Mucosa of stomach (tissue), 1 donor: ENCODE measurements at regions not wholly inside any gene's neighbourhood (a gene's known extent, or its start where the extent isn't known, plus 50 kb on each side); places are given as distances from the start of the nearest gene placed in this dataset.

ENCODE experiments used
- H3K27me3 ChIP-seq: one replicate; pipeline ENCODE4 v1.7.0; 2013; ENCODE audit warnings: mild to moderate bottlenecking, low read length; ENCODE audit not compliant: control insufficient read depth, insufficient read depth
- H3K36me3 ChIP-seq: one replicate; pipeline ENCODE4 v1.7.0; 2013; ENCODE audit warnings: low read length; ENCODE audit not compliant: control insufficient read depth, insufficient read depth
- H3K4me1 ChIP-seq: one replicate; pipeline ENCODE4 v1.7.0; 2013; ENCODE audit warnings: mild to moderate bottlenecking, low read length; ENCODE audit not compliant: control insufficient read depth, insufficient read depth
- H3K4me3 ChIP-seq: one replicate; pipeline ENCODE4 v1.7.0; 2013; ENCODE audit warnings: low read length
- H3K9ac ChIP-seq: one replicate; pipeline ENCODE4 v1.7.0; 2013; ENCODE audit warnings: mild to moderate bottlenecking, low read length, moderate library complexity
- H3K9me3 ChIP-seq: one replicate; pipeline ENCODE4 v1.7.0; 2013; ENCODE audit warnings: mild to moderate bottlenecking, low read length, moderate library complexity; ENCODE audit not compliant: control insufficient read depth
- donor health status: Pancreatic carcinoma.

DNA sequence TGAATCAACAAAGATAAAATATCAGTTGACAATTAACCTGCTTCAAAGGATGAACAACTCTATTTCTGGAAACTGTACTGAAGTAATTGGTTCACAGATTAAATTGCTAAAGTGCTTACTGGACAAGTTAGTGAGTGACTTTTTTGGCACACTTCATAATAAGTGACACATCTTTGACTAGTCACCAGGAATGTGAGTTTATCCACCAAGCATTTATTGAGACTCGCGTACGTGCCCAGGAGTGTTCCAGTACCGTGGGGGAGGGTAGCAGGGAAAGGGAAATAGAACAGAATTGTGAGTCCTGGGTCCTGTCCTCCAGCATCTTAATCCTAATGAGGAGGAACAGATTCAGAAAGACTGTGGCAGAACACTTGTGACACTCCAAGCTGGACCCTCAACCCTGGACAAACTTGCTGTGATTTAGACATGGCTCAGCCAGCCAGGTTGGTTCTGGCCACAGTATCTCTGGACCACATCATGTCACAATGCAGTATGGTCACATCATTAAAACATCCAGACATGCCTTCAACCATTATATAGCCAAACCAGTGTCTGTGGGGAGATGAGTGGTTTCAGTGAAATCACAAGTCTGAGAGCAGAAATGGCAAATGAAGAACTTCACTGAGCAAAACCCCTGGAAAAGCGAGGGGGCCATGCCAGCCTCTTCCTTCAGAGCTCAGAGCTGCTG, 623.1 kb downstream of the BNC2 start:
- Histone ChIP-seq H3K9me3 (no peaks in the 10 kb centered on the region), H3K36me3 (no peaks in the 10 kb centered on the region), H3K4me1 (no peaks in the 10 kb centered on the region), H3K9ac (no peak overlapping the region), H3K27me3 (no peaks in the 10 kb centered on the region), H3K4me3 (no peak overlapping the region)

DNA sequence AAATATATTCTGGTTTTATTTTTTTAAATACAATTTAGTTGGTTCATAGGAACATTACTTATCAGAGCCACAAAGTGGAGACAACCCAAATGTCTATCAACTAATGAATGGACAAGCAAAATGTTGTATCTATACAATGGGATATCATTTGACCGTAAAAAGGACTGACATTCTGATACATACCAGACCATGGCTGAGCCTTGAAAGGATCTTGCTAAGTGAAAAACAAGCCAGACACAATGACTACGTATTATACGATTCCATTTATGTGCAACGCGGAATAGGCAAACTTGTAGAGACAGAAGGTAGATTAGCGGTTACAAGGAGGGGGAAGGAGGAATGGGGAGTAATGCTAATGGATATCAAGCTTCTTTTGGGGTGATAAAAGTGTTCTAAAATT, 621.6 kb downstream of the BNC2 start:
- Histone ChIP-seq H3K9ac (no peak overlapping the region), H3K4me1 (no peaks in the 10 kb centered on the region), H3K9me3 (no peaks in the 10 kb centered on the region), H3K4me3 (no peak overlapping the region), H3K36me3 (no peaks in the 10 kb centered on the region), H3K27me3 (no peaks in the 10 kb centered on the region)

DNA sequence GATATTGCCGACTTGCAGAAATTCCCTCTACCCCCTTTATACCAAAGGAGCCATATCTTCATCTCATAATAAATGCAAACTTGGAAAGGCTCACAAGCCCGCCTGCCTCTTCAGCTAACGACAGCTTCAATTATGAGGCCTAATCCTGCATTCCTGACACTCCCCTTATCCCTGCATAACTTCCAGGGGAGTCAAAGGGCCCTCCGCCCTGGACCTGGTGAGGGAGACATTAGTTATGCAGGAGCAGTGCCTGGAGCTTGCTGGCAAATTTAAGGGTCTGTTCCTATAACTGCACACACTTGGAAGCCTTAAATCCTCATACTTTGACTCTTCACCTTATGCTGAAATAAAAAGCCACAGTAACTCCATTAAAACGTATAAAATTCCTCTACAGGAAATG, 617.9 kb downstream of the BNC2 start:
- Histone ChIP-seq H3K36me3 (no peaks in the 10 kb centered on the region), H3K27me3 (no peaks in the 10 kb centered on the region), H3K4me1 (no peaks in the 10 kb centered on the region), H3K9me3 (no peaks in the 10 kb centered on the region), H3K9ac (no peak overlapping the region), H3K4me3 (no peak overlapping the region)

DNA sequence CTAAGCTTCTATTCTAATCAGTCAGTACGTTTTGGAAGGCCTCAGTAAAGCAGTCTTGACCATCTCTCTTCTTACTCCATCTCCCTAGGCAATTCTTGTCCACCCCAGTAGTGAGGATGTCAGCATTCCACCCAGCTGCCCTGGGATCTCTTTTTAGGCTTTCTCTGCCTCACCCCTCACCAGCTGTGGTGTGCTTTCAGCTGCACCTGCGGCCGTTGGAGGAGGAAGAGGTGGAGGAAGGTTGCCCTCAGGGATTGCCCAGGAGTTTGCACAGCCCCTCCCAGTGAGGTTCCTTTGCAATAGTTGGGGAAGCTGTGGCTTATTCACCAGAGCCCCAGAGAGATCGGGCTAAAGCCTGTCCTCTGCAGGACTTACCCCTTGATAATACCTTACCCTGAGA, 615.8 kb downstream of the BNC2 start:
- Histone ChIP-seq H3K36me3 (no peaks in the 10 kb centered on the region), H3K9ac (no peak overlapping the region), H3K4me1 (no peaks in the 10 kb centered on the region), H3K27me3 (no peaks in the 10 kb centered on the region), H3K4me3 (no peak overlapping the region), H3K9me3 (no peaks in the 10 kb centered on the region)

DNA sequence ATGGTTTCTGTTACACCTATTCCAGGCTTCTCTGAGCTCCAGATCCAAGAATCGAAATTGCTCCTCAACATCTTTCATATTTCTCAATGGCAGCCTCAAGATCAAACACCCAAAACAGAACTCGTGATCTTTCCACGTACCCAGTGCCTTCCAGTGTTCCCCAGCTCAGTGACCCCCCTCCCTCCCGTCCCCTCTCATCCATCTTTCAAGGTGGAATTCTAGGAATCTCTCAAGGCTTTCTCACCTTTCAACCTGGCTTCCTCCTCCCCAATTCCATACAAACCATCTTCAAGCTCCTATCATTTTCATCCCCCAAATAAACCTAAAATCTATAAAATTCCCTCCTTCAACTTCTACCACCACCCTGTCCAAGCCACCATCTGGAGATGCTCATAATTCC, 615.3 kb downstream of the BNC2 start:
- no peak overlapping the region for H3K4me3 ChIP-seq
- H3K9ac ChIP-seq: no peak overlapping the region
- no peaks in the 10 kb centered on the region for H3K4me1 ChIP-seq
- H3K9me3 ChIP-seq: no peaks in the 10 kb centered on the region
- H3K36me3 ChIP-seq: no peaks in the 10 kb centered on the region
- H3K27me3 ChIP-seq: no peaks in the 10 kb centered on the region

- Histone ChIP-seq H3K36me3 (no peaks in the 10 kb centered on the region), H3K4me3 (no peak overlapping the region), H3K4me1 (no peaks in the 10 kb centered on the region), H3K27me3 (no peaks in the 10 kb centered on the region), H3K9me3 (no peaks in the 10 kb centered on the region), H3K9ac (no peak overlapping the region)
These were observed 612.9 kb downstream of the BNC2 start for GRCh38 chr9:16257604-16258003.

DNA sequence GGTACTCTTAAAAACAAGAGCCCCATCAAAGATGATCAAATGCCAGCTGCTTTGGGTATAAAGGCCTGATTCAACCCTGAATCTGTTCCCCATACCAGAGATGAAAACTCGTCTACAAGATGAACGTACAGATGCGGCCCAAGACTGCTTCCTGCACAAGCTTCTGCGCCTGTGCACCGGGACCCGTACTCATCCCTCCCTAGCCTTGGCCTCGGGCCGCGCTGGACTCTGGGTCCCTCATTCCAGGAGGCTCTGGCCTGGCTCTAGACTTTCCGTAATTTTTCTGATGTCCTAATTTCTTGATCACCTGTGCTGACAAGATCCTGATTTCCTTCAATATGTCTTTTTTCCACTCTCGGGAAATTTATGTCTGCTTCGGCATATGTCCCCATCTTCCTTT, 612.3 kb downstream of the BNC2 start:
- Histone ChIP-seq H3K4me1 (no peaks in the 10 kb centered on the region), H3K27me3 (no peaks in the 10 kb centered on the region), H3K4me3 (no peak overlapping the region)

DNA sequence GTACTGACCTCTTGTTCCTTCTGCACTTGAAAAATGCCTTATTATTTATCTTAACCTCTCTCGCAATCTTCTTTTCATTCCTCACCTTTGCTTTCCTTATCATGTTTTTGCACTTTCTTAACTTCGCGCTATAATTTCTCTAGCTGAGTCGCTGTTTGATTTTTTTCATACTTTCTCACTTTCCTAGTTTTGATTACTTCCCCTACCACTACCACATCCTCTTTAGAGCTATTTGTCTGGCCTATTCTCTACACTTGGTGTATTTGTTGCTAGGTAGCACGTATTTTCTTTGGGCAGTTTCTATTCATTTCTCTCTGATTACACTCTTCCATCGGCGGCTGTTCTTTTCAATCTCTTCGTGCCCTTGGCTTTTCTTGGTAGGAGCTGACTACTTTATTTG, 611.8 kb downstream of the BNC2 start:
- H3K36me3 ChIP-seq: no peaks in the 10 kb centered on the region
- no peaks in the 10 kb centered on the region for H3K4me1 ChIP-seq
- H3K27me3 ChIP-seq: no peaks in the 10 kb centered on the region
- H3K4me3 ChIP-seq: no peak overlapping the region
- H3K9me3 ChIP-seq: no peaks in the 10 kb centered on the region
- H3K9ac ChIP-seq: no peak overlapping the region

More for the DNA sequence above, 612.3 kb downstream of the BNC2 start:
- Histone ChIP-seq H3K9me3 (no peaks in the 10 kb centered on the region), H3K9ac (no peak overlapping the region), H3K36me3 (no peaks in the 10 kb centered on the region)

DNA sequence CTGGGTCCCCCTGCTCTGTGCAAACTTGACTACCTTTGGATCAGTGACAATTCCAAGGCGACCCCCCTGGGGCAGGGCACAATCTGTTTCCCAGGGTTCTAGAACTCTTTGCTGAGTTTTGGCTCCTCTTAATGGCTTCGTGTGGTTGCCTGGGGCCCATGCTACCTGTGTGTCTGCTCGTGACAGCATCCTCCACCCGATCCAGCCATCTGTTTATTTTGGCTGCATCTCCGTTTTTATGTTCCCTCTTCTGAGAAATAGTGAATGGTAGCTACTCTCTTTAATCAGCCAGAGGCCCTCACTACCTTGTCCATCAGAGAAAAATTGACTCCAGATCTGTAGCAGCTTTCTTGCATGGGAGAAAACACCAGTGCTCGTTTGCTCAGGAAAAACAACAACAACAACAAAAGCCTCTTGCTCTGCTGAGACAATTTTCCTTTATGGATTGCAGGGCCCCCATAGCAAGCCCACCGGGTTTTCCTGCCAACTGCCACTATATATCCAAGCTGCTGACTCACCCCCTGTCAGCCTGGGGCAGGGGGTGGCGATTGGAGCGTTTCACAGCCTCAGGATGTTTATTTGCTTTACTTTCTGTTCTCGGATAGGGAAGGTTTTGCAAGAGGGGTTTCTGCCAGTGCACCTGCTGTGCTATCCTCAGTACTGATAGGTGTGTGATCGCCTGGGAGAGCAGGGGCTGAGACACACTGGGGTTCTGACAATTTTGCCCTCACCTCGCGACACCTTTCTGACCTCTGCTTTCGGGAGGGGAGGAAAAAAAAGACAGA, 607.8 kb downstream of the BNC2 start:
- no peak overlapping the region for H3K4me3 ChIP-seq
- no peaks in the 10 kb centered on the region for H3K4me1 ChIP-seq
- no peaks in the 10 kb centered on the region for H3K36me3 ChIP-seq
- no peak overlapping the region for H3K9ac ChIP-seq
- H3K27me3 ChIP-seq: no peaks in the 10 kb centered on the region
- H3K9me3 ChIP-seq: no peaks in the 10 kb centered on the region

DNA sequence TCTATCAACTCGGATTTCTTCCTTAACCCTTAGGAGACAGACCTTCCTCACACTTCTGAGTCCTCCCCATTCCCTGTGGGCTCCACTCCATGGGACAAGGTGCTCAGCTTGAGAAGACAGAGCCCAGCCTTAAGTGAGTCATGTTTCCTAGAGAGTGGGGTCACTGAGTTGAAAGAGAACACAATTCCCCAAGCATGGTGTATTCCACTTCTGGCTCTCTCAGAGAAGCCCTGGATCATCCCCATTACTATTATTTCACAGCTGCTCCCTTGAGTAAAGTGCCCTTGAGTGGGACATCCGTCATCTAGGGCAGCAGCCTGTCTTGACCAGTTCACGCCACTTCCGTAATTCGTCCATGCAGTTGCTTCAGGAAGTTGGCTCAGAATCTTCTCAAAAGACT, 604.8 kb downstream of the BNC2 start:
- H3K9ac ChIP-seq: no peak overlapping the region
- no peaks in the 10 kb centered on the region for H3K36me3 ChIP-seq
- H3K27me3 ChIP-seq: no peaks in the 10 kb centered on the region
- H3K4me3 ChIP-seq: no peak overlapping the region
- H3K9me3 ChIP-seq: no peaks in the 10 kb centered on the region
- H3K4me1 ChIP-seq: peaks cover 4% of the 10 kb centered on the region

GRCh38 chr9:16266648-16267276, 603.7 kb downstream of the BNC2 start:
- no peaks in the 10 kb centered on the region for H3K36me3 ChIP-seq
- peak overlapping the region; percentile 32 for H3K4me3 ChIP-seq

DNA sequence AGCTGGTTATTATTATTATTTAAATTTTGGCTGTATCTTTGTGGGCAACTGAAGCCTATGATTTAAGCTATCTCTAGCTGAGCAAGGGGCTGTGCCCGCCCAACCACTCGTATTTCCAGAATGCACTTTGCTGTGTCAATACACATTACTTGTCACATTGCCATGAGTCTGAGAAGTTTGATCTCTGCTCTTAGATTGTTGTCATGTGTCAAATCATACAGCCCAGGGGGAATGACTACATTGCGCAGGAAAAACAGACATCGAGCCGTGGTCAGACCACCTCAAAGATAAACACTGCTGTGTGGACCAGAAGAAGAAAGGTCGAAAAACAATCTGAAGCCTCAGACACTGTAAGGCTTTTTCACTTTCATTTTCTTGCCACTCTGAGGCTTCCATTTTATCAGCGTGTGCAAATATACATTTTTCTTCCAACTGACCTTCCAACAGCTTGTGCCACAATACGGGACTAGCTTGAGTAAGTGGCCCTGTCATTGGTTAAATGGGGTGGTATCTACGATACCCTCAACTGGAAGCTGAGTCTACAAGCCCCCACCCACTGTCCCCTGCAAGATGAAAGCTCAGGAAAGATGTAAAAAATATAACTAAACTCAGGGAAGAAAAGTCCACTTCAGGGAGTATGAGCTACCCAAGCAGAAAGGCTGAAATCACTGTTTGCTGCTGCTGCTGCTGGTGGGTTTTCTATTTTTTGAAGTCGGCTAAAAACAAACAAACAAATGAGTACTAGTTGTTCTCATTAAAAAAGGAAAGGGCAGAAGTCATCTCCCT, 603.0 kb downstream of the BNC2 start:
- H3K27me3 ChIP-seq: no peaks in the 10 kb centered on the region
- no peaks in the 10 kb centered on the region for H3K36me3 ChIP-seq
- H3K4me3 ChIP-seq: peak overlapping the region; percentile 32
- H3K9me3 ChIP-seq: no peaks in the 10 kb centered on the region
- peak overlapping the region; percentile 7 for H3K9ac ChIP-seq
- peaks cover 4% of the 10 kb centered on the region for H3K4me1 ChIP-seq

More at GRCh38 chr9:16266648-16267276, 603.7 kb downstream of the BNC2 start:
- no peak overlapping the region for H3K9ac ChIP-seq
- no peaks in the 10 kb centered on the region for H3K27me3 ChIP-seq
- no peaks in the 10 kb centered on the region for H3K9me3 ChIP-seq
- H3K4me1 ChIP-seq: peaks cover 4% of the 10 kb centered on the region
